ENCODE measurements at regions not wholly inside any gene's neighbourhood (a gene's known extent, or its start where the extent isn't known, plus 50 kb on each side); places are given as distances from the start of the nearest gene placed in this dataset.
A peak's percentile ranks its signal among the peaks of the same experiment; 100 is the strongest.

DNA sequence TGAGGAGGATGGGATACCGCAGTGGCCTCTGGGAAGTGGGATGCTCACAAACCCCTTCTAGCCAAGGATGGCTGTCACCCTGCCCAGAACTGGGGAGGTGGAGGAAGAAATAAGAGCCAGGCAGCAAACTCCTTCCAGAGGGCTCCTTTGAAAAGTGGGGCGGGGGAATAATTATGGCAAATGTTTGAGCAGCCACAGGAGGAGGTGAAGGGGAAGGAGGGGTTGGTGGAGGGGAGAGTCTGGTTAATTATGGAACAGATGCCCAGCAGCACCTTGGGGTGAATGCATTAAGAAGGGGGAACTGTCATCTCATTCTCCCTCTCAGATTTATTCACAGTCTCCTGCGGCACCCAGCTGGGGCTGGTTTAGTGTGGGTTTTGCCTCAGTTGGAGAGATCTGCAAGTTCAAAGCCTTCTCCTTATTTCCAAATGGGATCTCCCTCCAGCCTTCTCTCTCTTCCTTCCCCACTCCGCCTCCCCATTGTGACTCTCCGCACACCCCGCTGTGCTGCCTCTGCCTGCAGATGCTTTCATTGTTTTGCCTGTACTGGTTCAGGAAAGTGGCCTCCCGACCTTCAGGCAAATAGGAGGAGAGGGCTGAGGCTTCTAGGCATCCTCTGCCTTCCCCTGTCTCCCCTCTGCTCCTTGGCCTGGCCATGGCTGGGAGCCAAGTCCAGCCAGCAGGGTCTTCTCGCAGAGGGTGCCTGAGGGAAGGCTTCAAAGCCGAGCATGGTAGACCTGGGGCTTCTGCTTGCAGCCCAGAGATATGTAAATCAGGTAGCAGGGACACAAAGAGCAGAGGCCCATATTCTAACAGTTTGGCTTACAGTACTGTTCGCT, 457.2 kb upstream of the MEX3C start:
- CTCF ChIA-PET: no interaction called here
- intact Hi-C loops (cut with micrococcal nuclease): no loop called here
- Mint-ChIP-seq H3K27ac (no peak overlapping the region), H3K4me1 (ENCODE audit: low read depth) (no peaks in the 10 kb centered on the region), H3K4me3 (no peak overlapping the region), H3K36me3 (ENCODE audit: low read depth) (no peaks in the 10 kb centered on the region), H3K27me3 (ENCODE audit: low read depth) (peaks cover 14% of the 10 kb centered on the region), H3K9me3 (no peaks in the 10 kb centered on the region)
- no peak for DNase-seq

DNA sequence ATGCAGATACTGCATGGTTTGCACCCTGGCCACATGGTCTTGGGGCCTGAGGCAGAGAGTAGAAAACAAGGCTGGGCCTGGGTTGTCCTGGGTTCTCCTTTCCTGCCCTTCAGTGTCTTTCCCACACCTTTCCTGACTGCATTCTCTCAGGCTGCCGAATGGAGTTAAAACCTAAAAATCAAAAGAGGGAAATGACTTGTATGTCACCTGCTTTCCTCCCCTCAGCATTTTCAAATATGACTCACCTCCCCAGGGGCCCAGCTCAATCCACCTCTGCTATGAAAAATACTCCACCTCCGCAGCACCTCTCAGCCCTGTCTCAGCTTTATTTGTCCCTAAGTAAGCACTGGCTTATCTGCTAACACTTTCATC, 457.8 kb upstream of the MEX3C start:
- no peaks in the 10 kb centered on the region for H3K4me1 Mint-ChIP-seq (ENCODE audit: low read depth)
- no peak overlapping the region for H3K4me3 Mint-ChIP-seq
- intact Hi-C loops (cut with micrococcal nuclease): no loop called here
- H3K27me3 Mint-ChIP-seq (ENCODE audit: low read depth): peaks cover 12% of the 10 kb centered on the region
- no peak for DNase-seq
- no peaks in the 10 kb centered on the region for H3K36me3 Mint-ChIP-seq (ENCODE audit: low read depth)
- no peak overlapping the region for H3K27ac Mint-ChIP-seq
- H3K9me3 Mint-ChIP-seq: no peaks in the 10 kb centered on the region
- CTCF ChIA-PET: no interaction called here

GRCh38 chr18:51656249-51656648, 458.8 kb upstream of the MEX3C start:
- Mint-ChIP-seq H3K4me1 (ENCODE audit: low read depth) (no peaks in the 10 kb centered on the region), H3K4me3 (no peak overlapping the region), H3K27me3 (ENCODE audit: low read depth) (peaks cover 12% of the 10 kb centered on the region), H3K9me3 (no peaks in the 10 kb centered on the region), H3K36me3 (ENCODE audit: low read depth) (no peaks in the 10 kb centered on the region), H3K27ac (no peak overlapping the region)
- DNase-seq: no peak
- CTCF ChIA-PET: interaction anchor here (1.2 kb wide), 1 partner anchor 12 kb away, joined by 4 read pairs; no protein-coding TSS in a partner anchor
- intact Hi-C loops (cut with micrococcal nuclease): no loop called here

GRCh38 chr18:51658436-51658835, 461.0 kb upstream of the MEX3C start:
- no peak overlapping the region for H3K27ac Mint-ChIP-seq
- no peaks in the 10 kb centered on the region for H3K9me3 Mint-ChIP-seq
- intact Hi-C loops (cut with micrococcal nuclease): no loop called here
- H3K4me1 Mint-ChIP-seq (ENCODE audit: low read depth): no peaks in the 10 kb centered on the region
- DNase-seq: no peak
- H3K27me3 Mint-ChIP-seq (ENCODE audit: low read depth): peaks cover 14% of the 10 kb centered on the region
- H3K36me3 Mint-ChIP-seq (ENCODE audit: low read depth): no peaks in the 10 kb centered on the region
- CTCF ChIA-PET: no interaction called here
- no peak overlapping the region for H3K4me3 Mint-ChIP-seq

GRCh38 chr18:51659781-51660180, 462.3 kb upstream of the MEX3C start:
- H3K4me1 Mint-ChIP-seq (ENCODE audit: low read depth): no peaks in the 10 kb centered on the region
- no peak overlapping the region for H3K27ac Mint-ChIP-seq
- H3K27me3 Mint-ChIP-seq (ENCODE audit: low read depth): peaks cover 9% of the 10 kb centered on the region
- no peak overlapping the region for H3K4me3 Mint-ChIP-seq
- H3K36me3 Mint-ChIP-seq (ENCODE audit: low read depth): no peaks in the 10 kb centered on the region
- intact Hi-C loops (cut with micrococcal nuclease): no loop called here
- CTCF ChIA-PET: no interaction called here
- H3K9me3 Mint-ChIP-seq: no peaks in the 10 kb centered on the region
- DNase-seq: no peak

GRCh38 chr18:51660188-51660715, 462.8 kb upstream of the MEX3C start:
- Mint-ChIP-seq H3K4me1 (ENCODE audit: low read depth) (no peaks in the 10 kb centered on the region), H3K9me3 (no peaks in the 10 kb centered on the region), H3K27ac (no peak overlapping the region), H3K36me3 (ENCODE audit: low read depth) (no peaks in the 10 kb centered on the region), H3K4me3 (no peak overlapping the region), H3K27me3 (ENCODE audit: low read depth) (peaks cover 10% of the 10 kb centered on the region)
- intact Hi-C loops (cut with micrococcal nuclease): no loop called here
- CTCF ChIA-PET: no interaction called here
- no peak for DNase-seq

- H3K36me3 Mint-ChIP-seq (ENCODE audit: low read depth): no peaks in the 10 kb centered on the region
- CTCF ChIA-PET: interaction anchor here (0.5 to 0.6 kb wide), 2 partner anchors 16 to 606 kb away, joined by 4 to 5 read pairs; no protein-coding TSS in a partner anchor
- no peak overlapping the region for H3K27ac Mint-ChIP-seq
- DNase-seq: no peak
- no peaks in the 10 kb centered on the region for H3K4me1 Mint-ChIP-seq (ENCODE audit: low read depth)
- intact Hi-C loops (cut with micrococcal nuclease): no loop called here
- H3K27me3 Mint-ChIP-seq (ENCODE audit: low read depth): peaks cover 27% of the 10 kb centered on the region
- no peak overlapping the region for H3K4me3 Mint-ChIP-seq
- no peaks in the 10 kb centered on the region for H3K9me3 Mint-ChIP-seq
Measured at GRCh38 chr18:51664236-51664635, 466.8 kb upstream of the MEX3C start.

DNA sequence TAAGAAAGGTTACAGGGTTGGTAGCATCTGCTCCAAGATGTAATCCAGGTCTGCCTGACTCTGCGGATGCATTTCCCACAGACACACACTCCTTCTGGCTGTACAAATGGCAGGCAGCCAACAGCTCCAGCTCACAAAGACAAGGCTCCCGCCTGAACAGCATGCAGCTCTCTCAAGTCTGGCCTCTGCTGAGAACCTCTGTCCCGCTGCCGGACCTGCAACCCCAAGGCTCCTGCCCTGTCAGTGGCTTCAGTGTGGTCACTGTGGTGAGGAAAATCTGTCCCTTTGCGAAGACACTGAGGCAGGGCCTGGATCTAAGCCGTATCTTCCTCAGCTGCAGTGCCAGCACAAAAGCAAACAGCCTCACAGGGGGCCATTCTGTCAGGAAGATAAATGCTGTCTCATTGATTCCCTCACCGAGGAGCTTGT, 469.3 kb upstream of the MEX3C start:
- Mint-ChIP-seq H3K36me3 (ENCODE audit: low read depth) (no peaks in the 10 kb centered on the region), H3K27me3 (ENCODE audit: low read depth) (peaks cover 31% of the 10 kb centered on the region), H3K27ac (no peak overlapping the region), H3K4me1 (ENCODE audit: low read depth) (no peaks in the 10 kb centered on the region), H3K9me3 (peaks cover 1% of the 10 kb centered on the region), H3K4me3 (no peak overlapping the region)
- intact Hi-C loops (cut with micrococcal nuclease): loop anchor here (5.0 kb wide), 1 partner anchor 559 kb away; no protein-coding TSS in a partner anchor
- DNase-seq: no peak
- CTCF ChIA-PET: interaction anchor here (0.8 kb wide), 1 partner anchor 57 kb away, joined by 4 read pairs; no protein-coding TSS in a partner anchor

DNA sequence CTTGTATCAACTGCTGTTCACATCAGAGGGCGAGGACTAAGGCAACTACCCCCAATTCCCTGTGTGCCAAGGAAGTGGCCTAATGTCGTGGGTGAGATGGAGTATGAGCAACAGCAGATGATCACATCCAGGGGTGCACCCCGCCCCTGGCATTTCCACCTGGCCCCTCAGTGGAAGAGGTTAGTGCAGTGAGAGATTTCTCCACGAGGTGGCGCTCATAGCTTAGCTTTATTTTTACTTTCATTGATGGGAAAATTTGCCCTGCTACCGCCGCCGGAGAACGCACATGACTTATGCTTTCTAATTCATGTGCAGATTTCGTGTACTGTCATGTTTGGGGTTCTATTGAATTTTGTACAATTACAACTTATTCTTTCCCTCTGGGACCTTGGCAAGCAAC, 470.6 kb upstream of the MEX3C start:
- no peaks in the 10 kb centered on the region for H3K4me1 Mint-ChIP-seq (ENCODE audit: low read depth)
- intact Hi-C loops (cut with micrococcal nuclease): loop anchor here (1.0 to 5.0 kb wide), 3 partner anchors 53 to 620 kb away; no protein-coding TSS in a partner anchor
- no peaks in the 10 kb centered on the region for H3K36me3 Mint-ChIP-seq (ENCODE audit: low read depth)
- H3K9me3 Mint-ChIP-seq: peaks cover 1% of the 10 kb centered on the region
- CTCF ChIA-PET: interaction anchor here (0.6 to 1.4 kb wide), 5 partner anchors 12 to 620 kb away, joined by 3 to 6 read pairs (median 3); no protein-coding TSS in a partner anchor
- peak; percentile 75 for DNase-seq
- no peak overlapping the region for H3K27ac Mint-ChIP-seq
- H3K27me3 Mint-ChIP-seq (ENCODE audit: low read depth): peaks cover 29% of the 10 kb centered on the region
- H3K4me3 Mint-ChIP-seq: no peak overlapping the region

- H3K27me3 Mint-ChIP-seq (ENCODE audit: low read depth): peaks cover 28% of the 10 kb centered on the region
- intact Hi-C loops (cut with micrococcal nuclease): loop anchor here (1.0 to 5.0 kb wide), 3 partner anchors 53 to 620 kb away; no protein-coding TSS in a partner anchor
Measured at GRCh38 chr18:51668607-51669006, 471.1 kb upstream of the MEX3C start.

DNA sequence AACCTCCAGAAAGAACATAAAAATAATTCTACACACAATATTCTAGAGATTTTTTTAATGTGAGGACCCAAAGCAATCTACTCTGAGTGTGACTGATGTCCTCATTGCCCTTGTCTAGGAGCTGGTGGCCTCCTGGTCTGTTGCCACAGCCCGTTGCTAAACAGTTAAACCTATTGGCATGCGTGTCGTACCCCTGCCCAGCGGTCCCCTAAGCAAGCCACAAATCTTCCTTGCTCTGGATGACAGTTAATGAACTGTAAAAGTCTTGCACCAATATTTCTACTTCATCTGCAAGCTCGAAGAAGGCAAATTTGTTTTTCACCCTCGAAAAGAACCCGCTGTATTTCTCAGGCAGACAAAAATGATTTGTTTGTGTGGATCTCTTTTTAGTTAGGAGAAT, 489.1 kb upstream of the MEX3C start:
- Mint-ChIP-seq H3K4me1 (ENCODE audit: low read depth) (no peaks in the 10 kb centered on the region), H3K36me3 (ENCODE audit: low read depth) (no peaks in the 10 kb centered on the region), H3K27me3 (ENCODE audit: low read depth) (peaks cover 8% of the 10 kb centered on the region), H3K9me3 (peaks cover 3% of the 10 kb centered on the region), H3K27ac (no peak overlapping the region), H3K4me3 (no peak overlapping the region)
- intact Hi-C loops (cut with micrococcal nuclease): no loop called here
- no peak for DNase-seq
- CTCF ChIA-PET: no interaction called here

More at GRCh38 chr18:51668607-51669006, 471.1 kb upstream of the MEX3C start:
- H3K36me3 Mint-ChIP-seq (ENCODE audit: low read depth): no peaks in the 10 kb centered on the region
- no peak overlapping the region for H3K4me3 Mint-ChIP-seq
- H3K4me1 Mint-ChIP-seq (ENCODE audit: low read depth): no peaks in the 10 kb centered on the region
- no peak for DNase-seq
- H3K27ac Mint-ChIP-seq: no peak overlapping the region
- H3K9me3 Mint-ChIP-seq: peaks cover 1% of the 10 kb centered on the region
- CTCF ChIA-PET: interaction anchor here (0.6 to 1.4 kb wide), 7 partner anchors 12 to 620 kb away, joined by 3 to 6 read pairs (median 3); no protein-coding TSS in a partner anchor

- CTCF ChIA-PET: interaction anchor here (0.6 kb wide), 1 partner anchor 815 kb away, joined by 3 read pairs; no protein-coding TSS in a partner anchor
- Mint-ChIP-seq H3K27ac (no peak overlapping the region), H3K36me3 (ENCODE audit: low read depth) (no peaks in the 10 kb centered on the region), H3K27me3 (ENCODE audit: low read depth) (peaks cover 7% of the 10 kb centered on the region), H3K9me3 (no peaks in the 10 kb centered on the region), H3K4me3 (no peak overlapping the region), H3K4me1 (ENCODE audit: low read depth) (no peaks in the 10 kb centered on the region)
- intact Hi-C loops (cut with micrococcal nuclease): no loop called here
- no peak for DNase-seq
Measured at GRCh38 chr18:51687845-51688585, 490.5 kb upstream of the MEX3C start.
